AG10803 (cell line): ENCODE measurements at regions not wholly inside any gene's neighbourhood (a gene's known extent, or its start where the extent isn't known, plus 50 kb on each side); places are given as distances from the start of the nearest gene placed in this dataset.
"Not testable (repeated sequence)": the region's sequence is repeated elsewhere in the genome, so short reads cannot be mapped to it uniquely, and the experiment has no call there.

Source experiments
- DNase-seq: peaks from one replicate; pipeline ENCODE4 v3.0.0; 2010; ENCODE audit warnings: low read depth
- H3K4me3 ChIP-seq: 2 replicates; pipeline ENCODE4 v1.5.1; 2011; ENCODE audit warnings: mild to moderate bottlenecking, low read length, control low read depth
- TF ChIP-seq, protein P1 (sequence below): conservative IDR thresholded peaks from 2 replicates; pipeline ENCODE4 v1.5.1; 2011; ENCODE audit warnings: mild to moderate bottlenecking, low read length, control low read depth, inconsistent platforms

DNA sequence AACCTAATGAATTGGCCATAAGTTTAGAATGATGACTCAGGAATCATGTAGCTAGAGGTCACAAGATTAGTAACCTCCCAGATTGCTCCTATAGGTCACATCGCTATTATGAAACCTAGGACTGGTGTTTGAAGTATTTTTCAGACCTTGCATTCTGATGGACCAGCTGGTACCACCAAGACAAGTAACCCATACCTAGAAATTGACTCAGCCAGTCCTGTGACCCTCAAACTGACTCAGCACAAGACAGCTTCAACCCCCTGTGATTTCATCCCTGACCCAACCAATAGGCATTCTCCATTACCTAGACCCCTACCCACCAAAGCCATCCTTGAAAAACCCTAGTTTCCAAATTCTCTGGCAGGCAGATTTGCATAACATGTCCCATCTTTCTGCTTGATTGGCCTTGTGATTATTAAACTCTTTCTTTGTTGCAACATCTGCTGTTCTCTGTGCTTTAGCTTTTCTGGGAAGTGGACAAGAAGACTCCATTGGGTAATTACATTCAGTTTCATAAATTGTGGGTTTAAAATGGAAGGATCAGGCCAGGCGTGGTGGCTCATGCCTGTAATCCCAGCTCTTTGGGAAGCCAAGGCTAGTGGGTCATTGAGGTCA is 254.9 kb downstream of the IRS1 start:
- DNase-seq = peak; percentile 26
- TF ChIP-seq, protein P1, sequence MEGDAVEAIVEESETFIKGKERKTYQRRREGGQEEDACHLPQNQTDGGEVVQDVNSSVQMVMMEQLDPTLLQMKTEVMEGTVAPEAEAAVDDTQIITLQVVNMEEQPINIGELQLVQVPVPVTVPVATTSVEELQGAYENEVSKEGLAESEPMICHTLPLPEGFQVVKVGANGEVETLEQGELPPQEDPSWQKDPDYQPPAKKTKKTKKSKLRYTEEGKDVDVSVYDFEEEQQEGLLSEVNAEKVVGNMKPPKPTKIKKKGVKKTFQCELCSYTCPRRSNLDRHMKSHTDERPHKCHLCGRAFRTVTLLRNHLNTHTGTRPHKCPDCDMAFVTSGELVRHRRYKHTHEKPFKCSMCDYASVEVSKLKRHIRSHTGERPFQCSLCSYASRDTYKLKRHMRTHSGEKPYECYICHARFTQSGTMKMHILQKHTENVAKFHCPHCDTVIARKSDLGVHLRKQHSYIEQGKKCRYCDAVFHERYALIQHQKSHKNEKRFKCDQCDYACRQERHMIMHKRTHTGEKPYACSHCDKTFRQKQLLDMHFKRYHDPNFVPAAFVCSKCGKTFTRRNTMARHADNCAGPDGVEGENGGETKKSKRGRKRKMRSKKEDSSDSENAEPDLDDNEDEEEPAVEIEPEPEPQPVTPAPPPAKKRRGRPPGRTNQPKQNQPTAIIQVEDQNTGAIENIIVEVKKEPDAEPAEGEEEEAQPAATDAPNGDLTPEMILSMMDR = no peak
- no peak overlapping the region for H3K4me3 ChIP-seq

DNA sequence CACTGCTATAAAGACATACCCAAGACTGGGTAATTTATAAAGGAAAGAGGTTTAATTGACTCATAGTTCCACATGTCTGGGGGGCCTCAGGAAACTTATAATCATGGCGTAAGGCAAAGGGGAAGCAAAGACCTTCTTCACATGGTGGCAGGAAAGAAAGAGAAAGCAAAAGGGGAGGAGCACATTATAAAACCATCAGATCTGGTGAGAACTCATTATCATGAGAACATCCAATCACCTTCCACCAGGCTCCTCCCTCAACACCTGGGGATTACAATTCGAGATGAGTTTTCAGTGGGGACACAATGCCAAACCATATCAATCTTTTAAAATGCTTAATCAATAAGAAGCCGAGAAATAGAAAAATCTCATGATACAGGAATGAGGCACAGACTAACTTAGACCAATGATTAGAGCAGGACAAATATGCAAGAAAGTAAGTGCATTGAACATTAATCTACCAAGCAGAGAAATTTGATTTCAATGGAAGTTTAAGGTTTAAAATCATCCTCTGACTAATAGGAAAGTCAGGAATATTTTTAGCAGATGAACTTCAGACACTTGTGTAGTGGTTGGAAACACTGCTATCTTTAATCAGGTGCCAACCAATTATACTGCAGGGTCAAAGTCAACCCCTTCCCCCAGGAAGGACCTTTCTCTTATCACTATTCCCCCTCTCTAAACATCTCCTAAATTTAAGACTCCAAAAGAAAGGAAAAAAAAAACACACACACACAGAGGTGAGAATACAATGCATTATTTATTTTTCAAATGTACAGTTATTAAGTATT is 259.2 kb downstream of the IRS1 start:
- TF ChIP-seq, protein P1 = no peak
- DNase-seq = no peak
- no peak overlapping the region for H3K4me3 ChIP-seq

DNA sequence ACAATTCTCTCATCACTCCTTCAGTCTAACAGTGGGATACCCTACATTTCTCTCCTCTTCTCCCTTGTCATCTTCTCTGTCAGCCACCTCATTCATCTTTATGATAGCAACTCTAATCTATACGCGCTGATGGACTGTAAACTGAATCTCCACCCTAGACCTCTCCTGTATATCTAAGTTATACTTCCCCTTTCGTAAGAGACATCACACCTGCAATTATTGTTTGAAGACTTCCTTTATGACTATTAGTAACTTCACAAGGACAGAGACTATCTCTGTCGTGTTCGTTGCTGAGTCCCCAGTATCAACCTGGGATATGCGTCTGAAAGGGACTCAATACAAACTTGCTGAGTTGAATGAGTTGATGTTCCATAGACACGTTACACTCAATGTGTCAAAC is 263.2 kb downstream of the IRS1 start:
- no peak overlapping the region for H3K4me3 ChIP-seq
- DNase-seq = no peak
- TF ChIP-seq, protein P1 = no peak

DNA sequence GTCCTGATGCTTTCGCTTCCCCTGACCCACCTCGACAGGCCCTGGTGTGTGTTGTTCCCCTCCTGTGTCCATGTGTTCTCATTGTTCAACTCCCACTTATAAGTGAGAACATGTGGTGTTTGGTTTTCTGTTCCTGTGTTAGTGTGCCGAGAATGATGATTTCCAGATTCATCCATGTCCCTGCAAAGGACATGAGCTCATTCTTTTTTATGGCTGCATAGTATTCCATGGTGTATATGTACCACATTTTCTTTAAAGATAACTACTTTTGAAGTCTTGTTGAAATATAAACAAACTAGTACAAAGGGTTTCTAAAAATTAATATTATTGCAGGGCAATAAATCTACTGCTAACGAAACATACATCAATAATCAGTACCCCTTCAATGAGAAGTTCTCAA is 266.6 kb downstream of the IRS1 start:
- H3K4me3 ChIP-seq, DNase-seq: not testable (repeated sequence)

DNA sequence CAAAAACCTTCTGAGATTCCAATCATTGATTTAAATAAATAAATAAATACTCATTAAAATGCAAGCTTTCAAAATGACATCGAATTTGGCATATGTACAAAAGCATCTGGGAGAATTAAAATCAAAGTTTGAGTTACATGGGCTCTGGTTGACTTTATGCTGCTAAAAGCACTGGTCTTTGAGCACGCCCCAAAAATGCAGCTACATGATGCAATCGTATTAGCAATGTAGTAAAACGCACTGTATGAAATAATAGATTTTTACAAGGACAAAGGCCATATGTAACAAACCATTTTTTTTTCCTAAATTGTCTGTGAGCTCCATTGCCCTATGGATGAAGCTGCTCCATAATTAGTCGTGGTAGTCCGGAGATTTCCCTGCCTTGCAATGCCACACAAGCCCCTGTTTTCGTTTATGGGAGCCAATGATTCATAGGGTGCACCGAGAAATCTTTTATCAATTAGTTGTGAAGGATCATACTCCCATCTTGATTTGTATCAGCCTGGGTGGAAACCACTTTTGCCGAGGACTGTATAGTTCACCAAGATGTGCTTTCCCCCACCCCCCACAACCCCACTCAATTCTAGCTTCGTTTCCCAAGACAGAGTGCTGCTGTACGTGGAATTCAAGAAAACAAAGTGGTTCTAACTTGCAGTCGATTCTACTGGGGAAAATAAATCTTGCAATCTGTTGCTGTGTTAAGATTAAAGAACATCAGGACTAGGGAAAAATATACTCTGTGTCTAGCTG is 268.4 kb downstream of the IRS1 start:
- H3K4me3 ChIP-seq = no peak overlapping the region
- peak; percentile 63 for DNase-seq
- TF ChIP-seq, protein P1 = no peak

DNA sequence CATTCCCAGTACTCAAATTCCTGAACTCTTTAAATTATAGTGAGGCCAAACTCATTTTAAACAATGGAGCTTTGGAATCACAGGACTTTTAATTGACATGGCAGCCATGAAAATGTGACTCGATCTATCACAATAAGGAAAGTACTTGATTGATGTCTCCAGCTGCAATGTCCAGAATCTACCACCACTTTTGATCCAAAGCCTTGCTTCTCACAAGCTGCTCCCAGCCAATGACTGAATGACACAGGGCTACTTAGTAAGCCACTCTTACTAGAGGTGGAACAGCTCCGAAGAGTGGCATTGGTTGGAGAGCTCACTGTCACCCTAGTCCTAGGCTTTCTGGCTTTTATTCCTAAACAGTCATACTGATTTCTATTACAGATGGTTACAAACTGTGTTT is 270.1 kb downstream of the IRS1 start:
- TF ChIP-seq, protein P1 = no peak
- no peak overlapping the region for H3K4me3 ChIP-seq
- DNase-seq = no peak

DNA sequence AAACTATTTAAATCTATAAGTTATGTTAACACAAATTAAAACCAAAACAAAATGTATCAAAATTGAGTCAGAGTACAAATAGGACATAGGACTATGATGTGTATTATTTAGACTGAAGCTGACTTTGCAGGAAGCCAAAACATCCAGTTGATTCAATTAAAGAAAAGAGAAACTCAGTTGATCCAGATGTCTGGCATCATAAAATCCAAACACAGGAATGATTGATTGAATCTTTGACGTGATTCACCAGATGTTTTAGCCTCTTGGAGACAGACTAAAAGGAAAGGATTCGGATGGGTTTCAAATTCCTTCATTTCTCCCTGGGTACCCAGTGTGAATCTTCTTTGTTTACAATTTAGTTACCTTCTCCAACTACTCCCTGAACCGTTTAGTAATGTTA is 272.9 kb downstream of the IRS1 start:
- H3K4me3 ChIP-seq = no peak overlapping the region
- TF ChIP-seq, protein P1 = no peak
- peak; percentile 60 for DNase-seq
